AG04450 (cell line): ENCODE measurements at regions not wholly inside any gene's neighbourhood (a gene's known extent, or its start where the extent isn't known, plus 50 kb on each side); places are given as distances from the start of the nearest gene placed in this dataset.

ENCODE experiments used
- CTCF ChIA-PET: fragments of 300-600, 350-600 bp; formaldehyde crosslinking; extraction: SDS; loops from one replicate; lab custom pipeline; 2022; ENCODE audit warnings: antibody characterized with exemption, inconsistent platforms; lab: Charles Lee
- POLR2A ChIA-PET: fragments of 350-600 bp; formaldehyde crosslinking; extraction: SDS; loops from one replicate; lab custom pipeline; 2021; ENCODE audit warnings: antibody characterized with exemption, inconsistent platforms; lab: Yijun Ruan, JAX
- DNase-seq: peaks from one replicate; pipeline ENCODE4 v3.0.0-alpha.2; 2011; ENCODE audit warnings: low read depth, low spot score
- H3K27ac ChIP-seq: one replicate; pipeline ENCODE4 v1.5.1; 2012; ENCODE audit warnings: low read depth, low read length, control low read depth
- H3K27me3 ChIP-seq: one replicate; pipeline ENCODE4 v1.6.0; 2012; ENCODE audit warnings: low read length; ENCODE audit not compliant: control insufficient read depth, insufficient read depth
- H3K4me3 ChIP-seq: 2 replicates; pipeline ENCODE4 v1.5.1; 2011; ENCODE audit warnings: mild to moderate bottlenecking, low read depth, low read length, control low read depth
- H3K9me3 ChIP-seq: 2 replicates; pipeline ENCODE4 v1.5.1; 2012; ENCODE audit warnings: low read length; ENCODE audit not compliant: control insufficient read depth, insufficient read depth
- TF ChIP-seq, protein P1 (sequence below): IDR thresholded peaks from 2 replicates; pipeline ENCODE4 v1.5.1; 2011; ENCODE audit warnings: low read depth, low read length, control low read depth, inconsistent platforms

DNA sequence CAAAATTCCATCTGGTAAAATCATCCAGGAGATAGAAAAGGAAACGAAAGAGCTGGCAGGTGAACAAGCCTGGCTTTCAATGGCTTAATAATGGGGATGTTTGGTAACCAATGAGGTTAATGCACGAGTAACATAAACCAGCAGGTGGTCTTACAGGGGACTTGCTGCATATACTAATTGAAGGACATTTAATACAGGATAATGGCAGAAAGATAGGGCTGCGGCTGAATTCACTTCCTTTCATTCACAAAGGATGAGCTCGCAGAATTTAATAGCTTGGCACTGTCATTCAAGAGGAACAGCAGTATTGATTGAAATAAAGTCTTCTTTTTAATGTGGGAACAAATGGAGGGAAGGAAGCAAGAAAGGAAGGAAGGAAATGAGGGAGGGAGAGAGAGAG, 156.3 kb upstream of the RAI2 start:
- no peak overlapping the region for H3K4me3 ChIP-seq
- no peaks in the 10 kb centered on the region for H3K27me3 ChIP-seq
- ChIA-PET POLR2A (no interaction called here), CTCF (no interaction called here)
- no peak for DNase-seq
- H3K9me3 ChIP-seq: no peaks in the 10 kb centered on the region
- no peak overlapping the region for H3K27ac ChIP-seq
- TF ChIP-seq, protein P1, sequence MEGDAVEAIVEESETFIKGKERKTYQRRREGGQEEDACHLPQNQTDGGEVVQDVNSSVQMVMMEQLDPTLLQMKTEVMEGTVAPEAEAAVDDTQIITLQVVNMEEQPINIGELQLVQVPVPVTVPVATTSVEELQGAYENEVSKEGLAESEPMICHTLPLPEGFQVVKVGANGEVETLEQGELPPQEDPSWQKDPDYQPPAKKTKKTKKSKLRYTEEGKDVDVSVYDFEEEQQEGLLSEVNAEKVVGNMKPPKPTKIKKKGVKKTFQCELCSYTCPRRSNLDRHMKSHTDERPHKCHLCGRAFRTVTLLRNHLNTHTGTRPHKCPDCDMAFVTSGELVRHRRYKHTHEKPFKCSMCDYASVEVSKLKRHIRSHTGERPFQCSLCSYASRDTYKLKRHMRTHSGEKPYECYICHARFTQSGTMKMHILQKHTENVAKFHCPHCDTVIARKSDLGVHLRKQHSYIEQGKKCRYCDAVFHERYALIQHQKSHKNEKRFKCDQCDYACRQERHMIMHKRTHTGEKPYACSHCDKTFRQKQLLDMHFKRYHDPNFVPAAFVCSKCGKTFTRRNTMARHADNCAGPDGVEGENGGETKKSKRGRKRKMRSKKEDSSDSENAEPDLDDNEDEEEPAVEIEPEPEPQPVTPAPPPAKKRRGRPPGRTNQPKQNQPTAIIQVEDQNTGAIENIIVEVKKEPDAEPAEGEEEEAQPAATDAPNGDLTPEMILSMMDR: no peak

GRCh38 chrX:18016941-18017340, 155.8 kb upstream of the RAI2 start:
- POLR2A ChIA-PET: no interaction called here
- CTCF ChIA-PET: no interaction called here

GRCh38 chrX:18010253-18010652, 149.2 kb upstream of the RAI2 start:
- H3K9me3 ChIP-seq: no peaks in the 10 kb centered on the region
- ChIA-PET CTCF (no interaction called here), POLR2A (no interaction called here)
- DNase-seq: no peak
- H3K27ac ChIP-seq: no peak overlapping the region
- no peaks in the 10 kb centered on the region for H3K27me3 ChIP-seq
- H3K4me3 ChIP-seq: no peak overlapping the region
- TF ChIP-seq, protein P1: no peak

More at GRCh38 chrX:18016941-18017340, 155.8 kb upstream of the RAI2 start:
- Histone ChIP-seq H3K9me3 (no peaks in the 10 kb centered on the region), H3K27ac (no peak overlapping the region), H3K27me3 (no peaks in the 10 kb centered on the region), H3K4me3 (no peak overlapping the region)
- TF ChIP-seq, protein P1: no peak
- DNase-seq: no peak

DNA sequence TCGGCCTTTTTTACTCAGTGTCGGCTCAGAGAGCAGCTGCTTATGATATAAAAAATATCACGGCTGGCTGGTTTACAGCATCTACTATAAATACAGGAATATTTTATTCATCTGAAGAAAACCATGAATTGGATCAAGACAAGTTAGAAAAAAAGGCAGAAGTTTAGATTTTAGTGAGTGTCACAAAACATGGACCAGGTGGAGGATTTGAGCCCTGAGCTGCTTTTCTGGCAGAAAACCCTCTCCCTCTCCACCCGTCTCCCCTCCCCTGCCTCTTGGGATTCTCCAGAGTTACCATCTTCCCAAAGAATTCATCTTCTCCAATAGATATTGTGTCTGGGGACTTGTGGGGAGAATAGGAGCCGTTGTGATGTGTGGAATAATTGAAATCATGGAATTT, 142.8 kb upstream of the RAI2 start:
- ChIA-PET CTCF (no interaction called here), POLR2A (no interaction called here)
- H3K4me3 ChIP-seq: no peak overlapping the region
- TF ChIP-seq, protein P1: no peak
- no peak overlapping the region for H3K27ac ChIP-seq
- no peaks in the 10 kb centered on the region for H3K27me3 ChIP-seq
- DNase-seq: no peak
- H3K9me3 ChIP-seq: no peaks in the 10 kb centered on the region

GRCh38 chrX:18002791-18003190, 141.7 kb upstream of the RAI2 start:
- Histone ChIP-seq H3K27ac (no peak overlapping the region), H3K9me3 (no peaks in the 10 kb centered on the region), H3K4me3 (no peak overlapping the region), H3K27me3 (no peaks in the 10 kb centered on the region)
- TF ChIP-seq, protein P1: no peak
- CTCF ChIA-PET: no interaction called here
- no peak for DNase-seq
- POLR2A ChIA-PET: no interaction called here
